ENCODE measurements at regions not wholly inside any gene's neighbourhood (a gene's known extent, or its start where the extent isn't known, plus 50 kb on each side); places are given as distances from the start of the nearest gene placed in this dataset.

- no peaks in the 10 kb centered on the region for H3K27me3 ChIP-seq (replicated peaks)
- H3K27ac ChIP-seq: peak overlapping the region; percentile 97
- H3K4me3 ChIP-seq (ENCODE audit: low read depth, low read length): no peak overlapping the region
- peak; percentile 35 for DNase-seq
- no peak for TF ChIP-seq CTCF (IDR thresholded peaks at IDR 0.05; ENCODE audit: low read depth, low read length, missing control alignments)
- no peaks in the 10 kb centered on the region for H3K36me3 ChIP-seq (replicated peaks)
- in situ Hi-C loops (cut with HindIII; ENCODE audit: low pct_ligation_motif_present, low sequenced_read_pairs): no loop called here
Observed at GRCh38 chr18:67266246-67267237, 250.0 kb downstream of the DSEL start.

- TF ChIP-seq CTCF (IDR thresholded peaks at IDR 0.05; ENCODE audit: low read depth, low read length, missing control alignments): no peak
- in situ Hi-C loops (cut with HindIII; ENCODE audit: low pct_ligation_motif_present, low sequenced_read_pairs): no loop called here
- no peaks in the 10 kb centered on the region for H3K27me3 ChIP-seq (replicated peaks)
- peak overlapping the region; percentile 97 for H3K27ac ChIP-seq
- no peak overlapping the region for H3K4me3 ChIP-seq (ENCODE audit: low read depth, low read length)
- no peaks in the 10 kb centered on the region for H3K36me3 ChIP-seq (replicated peaks)
- peak; percentile 43 for DNase-seq
Observed at GRCh38 chr18:67265464-67266245, 250.9 kb downstream of the DSEL start.

GRCh38 chr18:67261931-67262552 is 254.5 kb downstream of the DSEL start:
- in situ Hi-C loops (cut with HindIII; ENCODE audit: low pct_ligation_motif_present, low sequenced_read_pairs): no loop called here
- no peak for TF ChIP-seq CTCF (IDR thresholded peaks at IDR 0.05; ENCODE audit: low read depth, low read length, missing control alignments)
- Histone ChIP-seq H3K27me3 (replicated peaks) (no peaks in the 10 kb centered on the region), H3K4me3 (ENCODE audit: low read depth, low read length) (no peak overlapping the region), H3K27ac (no peak overlapping the region), H3K36me3 (replicated peaks) (no peaks in the 10 kb centered on the region)
- DNase-seq: no peak

- Histone ChIP-seq H3K36me3 (replicated peaks) (no peaks in the 10 kb centered on the region), H3K27me3 (replicated peaks) (no peaks in the 10 kb centered on the region), H3K27ac (no peak overlapping the region), H3K4me3 (ENCODE audit: low read depth, low read length) (no peak overlapping the region)
- in situ Hi-C loops (cut with HindIII; ENCODE audit: low pct_ligation_motif_present, low sequenced_read_pairs): no loop called here
- peak; percentile 28 for DNase-seq
- TF ChIP-seq CTCF (IDR thresholded peaks at IDR 0.05; ENCODE audit: low read depth, low read length, missing control alignments): no peak
Observed at GRCh38 chr18:67260841-67261240, 255.7 kb downstream of the DSEL start.

GRCh38 chr18:67250776-67251424 is 265.6 kb downstream of the DSEL start:
- no peak for DNase-seq
- no peaks in the 10 kb centered on the region for H3K36me3 ChIP-seq (replicated peaks)
- H3K4me3 ChIP-seq (ENCODE audit: low read depth, low read length): no peak overlapping the region
- TF ChIP-seq CTCF (IDR thresholded peaks at IDR 0.05; ENCODE audit: low read depth, low read length, missing control alignments): no peak
- in situ Hi-C loops (cut with HindIII; ENCODE audit: low pct_ligation_motif_present, low sequenced_read_pairs): no loop called here
- no peak overlapping the region for H3K27ac ChIP-seq
- H3K27me3 ChIP-seq (replicated peaks): no peaks in the 10 kb centered on the region

Data from brain microvascular endothelial cell (primary cell).